ENCODE measurements at regions not wholly inside any gene's neighbourhood (a gene's known extent, or its start where the extent isn't known, plus 50 kb on each side); places are given as distances from the start of the nearest gene placed in this dataset.

- TF ChIP-seq, protein P1, sequence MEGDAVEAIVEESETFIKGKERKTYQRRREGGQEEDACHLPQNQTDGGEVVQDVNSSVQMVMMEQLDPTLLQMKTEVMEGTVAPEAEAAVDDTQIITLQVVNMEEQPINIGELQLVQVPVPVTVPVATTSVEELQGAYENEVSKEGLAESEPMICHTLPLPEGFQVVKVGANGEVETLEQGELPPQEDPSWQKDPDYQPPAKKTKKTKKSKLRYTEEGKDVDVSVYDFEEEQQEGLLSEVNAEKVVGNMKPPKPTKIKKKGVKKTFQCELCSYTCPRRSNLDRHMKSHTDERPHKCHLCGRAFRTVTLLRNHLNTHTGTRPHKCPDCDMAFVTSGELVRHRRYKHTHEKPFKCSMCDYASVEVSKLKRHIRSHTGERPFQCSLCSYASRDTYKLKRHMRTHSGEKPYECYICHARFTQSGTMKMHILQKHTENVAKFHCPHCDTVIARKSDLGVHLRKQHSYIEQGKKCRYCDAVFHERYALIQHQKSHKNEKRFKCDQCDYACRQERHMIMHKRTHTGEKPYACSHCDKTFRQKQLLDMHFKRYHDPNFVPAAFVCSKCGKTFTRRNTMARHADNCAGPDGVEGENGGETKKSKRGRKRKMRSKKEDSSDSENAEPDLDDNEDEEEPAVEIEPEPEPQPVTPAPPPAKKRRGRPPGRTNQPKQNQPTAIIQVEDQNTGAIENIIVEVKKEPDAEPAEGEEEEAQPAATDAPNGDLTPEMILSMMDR (IDR thresholded peaks at IDR 0.05) = no peak
- TF ChIP-seq EP300 (IDR thresholded peaks at IDR 0.05) = no peak
- TF ChIP-seq POLR2A (IDR thresholded peaks at IDR 0.05) = no peak
Observed at GRCh38 chr1:83742446-83742845, 256.5 kb downstream of the TTLL7 start.
